NT2/D1 (cell line): ENCODE measurements at regions not wholly inside any gene's neighbourhood (a gene's known extent, or its start where the extent isn't known, plus 50 kb on each side); places are given as distances from the start of the nearest gene placed in this dataset.
"Not testable (repeated sequence)": the region's sequence is repeated elsewhere in the genome, so short reads cannot be mapped to it uniquely, and the experiment has no call there.

ENCODE experiments used
- SUZ12 ChIP-seq: IDR thresholded peaks from 2 replicates; pipeline ENCODE4 v1.6.1; 2011; ENCODE audit not compliant: insufficient read length, insufficient read depth; ENCODE audit errors: extremely low read depth
- YY1 ChIP-seq: IDR thresholded peaks from 2 replicates; pipeline ENCODE4 v1.6.1; 2011; ENCODE audit not compliant: insufficient read length, insufficient read depth
- ZNF274 ChIP-seq: IDR thresholded peaks from 2 replicates; pipeline ENCODE4 v1.6.1; 2011; ENCODE audit warnings: mild to moderate bottlenecking, low read depth, low read length

DNA sequence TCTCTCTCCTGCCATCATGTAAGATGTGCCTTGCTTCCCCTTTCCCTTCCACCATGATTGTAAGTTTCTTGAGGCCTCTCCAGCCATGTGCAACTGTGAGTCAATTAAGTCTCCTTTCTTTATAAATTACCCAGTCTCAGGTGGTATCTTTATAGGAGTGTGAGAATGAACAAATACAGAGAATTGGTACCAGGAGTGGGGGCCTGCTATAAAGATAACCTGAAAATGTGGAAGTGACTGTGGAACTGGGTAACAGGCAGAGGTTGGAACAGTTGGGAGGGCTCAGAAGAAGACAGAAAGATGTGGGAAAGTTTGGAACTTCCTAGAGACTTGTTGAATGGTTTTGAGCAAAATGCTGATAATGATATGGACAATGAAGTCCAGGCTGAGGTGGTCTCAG is 50.8 kb upstream of the LTA4H start:
- not testable (repeated sequence) for TF ChIP-seq SUZ12, ZNF274, YY1
